NCI-H1436 treated with DMSO at 0.1 percent for 48 hours (cell line): ENCODE measurements at regions not wholly inside any gene's neighbourhood (a gene's known extent, or its start where the extent isn't known, plus 50 kb on each side); places are given as distances from the start of the nearest gene placed in this dataset.
"Not testable (repeated sequence)": the region's sequence is repeated elsewhere in the genome, so short reads cannot be mapped to it uniquely, and the experiment has no call there.

ENCODE experiments used
- DNase-seq: peaks from one replicate; lab custom pipeline; 2025; lab: John Stamatoyannopoulos, UW

GRCh38 chr10:33899578-33900531 is 565.4 kb upstream of the NRP1 start:
- no peak for DNase-seq

- no peak for DNase-seq
These were observed 562.9 kb upstream of the NRP1 start for GRCh38 chr10:33897291-33897752.

- no peak for DNase-seq
These were observed 559.0 kb upstream of the NRP1 start for GRCh38 chr10:33893506-33893905.

GRCh38 chr10:33889371-33889770 is 554.9 kb upstream of the NRP1 start:
- no peak for DNase-seq

GRCh38 chr10:33887188-33887587 is 552.7 kb upstream of the NRP1 start:
- DNase-seq: no peak

- no peak for DNase-seq
These were observed 551.8 kb upstream of the NRP1 start for GRCh38 chr10:33886299-33886698.

GRCh38 chr10:33884604-33885003 is 550.1 kb upstream of the NRP1 start:
- no peak for DNase-seq

- no peak for DNase-seq
These were observed 549.4 kb upstream of the NRP1 start for GRCh38 chr10:33883881-33884280.

GRCh38 chr10:33882996-33883395 is 548.5 kb upstream of the NRP1 start:
- no peak for DNase-seq

- no peak for DNase-seq
These were observed 545.8 kb upstream of the NRP1 start for GRCh38 chr10:33880291-33880690.

GRCh38 chr10:33878238-33878786 is 543.8 kb upstream of the NRP1 start:
- DNase-seq: no peak

GRCh38 chr10:33876584-33877400 is 542.3 kb upstream of the NRP1 start:
- DNase-seq: no peak

- no peak for DNase-seq
These were observed 541.6 kb upstream of the NRP1 start for GRCh38 chr10:33875924-33876583.

- DNase-seq: no peak
These were observed 536.8 kb upstream of the NRP1 start for GRCh38 chr10:33871061-33871956.

GRCh38 chr10:33869481-33869880 is 535.0 kb upstream of the NRP1 start:
- DNase-seq: no peak

- DNase-seq: no peak
These were observed 534.6 kb upstream of the NRP1 start for GRCh38 chr10:33869028-33869427.

GRCh38 chr10:33867199-33867789 is 532.8 kb upstream of the NRP1 start:
- DNase-seq: not testable (repeated sequence)

GRCh38 chr10:33863352-33863751 is 528.9 kb upstream of the NRP1 start:
- no peak for DNase-seq

GRCh38 chr10:33862536-33863105 is 528.2 kb upstream of the NRP1 start:
- no peak for DNase-seq

- no peak for DNase-seq
These were observed 527.4 kb upstream of the NRP1 start for GRCh38 chr10:33861833-33862232.
